UCSD-AML1 (cell line): ENCODE measurements at regions not wholly inside any gene's neighbourhood (a gene's known extent, or its start where the extent isn't known, plus 50 kb on each side); places are given as distances from the start of the nearest gene placed in this dataset.

ENCODE experiments used
- DNase-seq: peaks from one replicate; lab custom pipeline; 2025; ENCODE audit not compliant: unreplicated experiment; lab: John Stamatoyannopoulos, UW

- DNase-seq = no peak
These were observed 234.2 kb upstream of the CITED2 start for GRCh38 chr6:139608466-139609261.

- no peak for DNase-seq
These were observed 230.9 kb upstream of the CITED2 start for GRCh38 chr6:139605350-139605749.

- no peak for DNase-seq
These were observed 229.1 kb upstream of the CITED2 start for GRCh38 chr6:139603581-139603980.

- DNase-seq = no peak
These were observed 228.1 kb upstream of the CITED2 start for GRCh38 chr6:139602577-139602976.

GRCh38 chr6:139600919-139601475 is 226.5 kb upstream of the CITED2 start:
- DNase-seq = no peak

- no peak for DNase-seq
These were observed 225.9 kb upstream of the CITED2 start for GRCh38 chr6:139600343-139600742.

GRCh38 chr6:139597771-139598755 is 223.6 kb upstream of the CITED2 start:
- no peak for DNase-seq

GRCh38 chr6:139597087-139597763 is 222.8 kb upstream of the CITED2 start:
- no peak for DNase-seq

- no peak for DNase-seq
These were observed 220.7 kb upstream of the CITED2 start for GRCh38 chr6:139595183-139595582.

- no peak for DNase-seq
These were observed 220.0 kb upstream of the CITED2 start for GRCh38 chr6:139594333-139594965.

GRCh38 chr6:139593081-139593480 is 218.6 kb upstream of the CITED2 start:
- DNase-seq = no peak

- no peak for DNase-seq
These were observed 217.6 kb upstream of the CITED2 start for GRCh38 chr6:139592011-139592410.

GRCh38 chr6:139591075-139591865 is 216.8 kb upstream of the CITED2 start:
- DNase-seq = no peak

- no peak for DNase-seq
These were observed 215.8 kb upstream of the CITED2 start for GRCh38 chr6:139590206-139590605.

GRCh38 chr6:139588734-139589593 is 214.5 kb upstream of the CITED2 start:
- no peak for DNase-seq

GRCh38 chr6:139588076-139588639 is 213.7 kb upstream of the CITED2 start:
- no peak for DNase-seq

GRCh38 chr6:139587469-139587868 is 213.0 kb upstream of the CITED2 start:
- DNase-seq = no peak

GRCh38 chr6:139586273-139586672 is 211.8 kb upstream of the CITED2 start:
- DNase-seq = no peak
